ENCODE measurements at regions not wholly inside any gene's neighbourhood (a gene's known extent, or its start where the extent isn't known, plus 50 kb on each side); places are given as distances from the start of the nearest gene placed in this dataset.

DNA sequence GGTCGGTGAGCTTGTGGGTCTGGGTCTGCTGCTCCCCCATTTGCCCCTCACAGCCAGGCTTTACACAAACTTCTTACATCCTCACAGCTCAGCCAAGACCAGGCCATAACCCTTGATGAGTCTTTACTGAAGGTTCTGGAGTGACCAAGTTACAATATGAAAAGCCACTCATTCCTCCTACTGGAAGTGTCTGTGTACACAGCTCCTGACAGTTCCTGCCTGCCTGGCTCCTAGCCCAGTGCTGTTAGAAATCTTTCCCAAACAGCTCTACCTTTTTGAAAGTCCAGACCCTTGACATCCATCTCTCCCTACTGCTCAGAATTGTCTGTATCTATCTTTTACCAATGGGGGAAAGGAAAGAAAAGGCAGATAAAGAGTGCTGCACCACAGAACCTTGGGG is 106.9 kb downstream of the PAX1 start:
- peaks cover 0 to 14% (median 0%) of the 10 kb centered on the region in 3 donors for H3K27me3 ChIP-seq
- WGBS, 2 donors, result 78 to 82% methylated on average over 1 of the region's 1 CpG
- DNase-seq, result no peak
- intact Hi-C loops (cut with DNase I), result no loop called here
- H3K9me3 ChIP-seq, result no peaks in the 10 kb centered on the region
- H3K36me3 ChIP-seq, result no peaks in the 10 kb centered on the region
- H3K4me3 ChIP-seq, result no peak overlapping the region
- no peak overlapping the region for H3K27ac ChIP-seq
- peaks cover 0 to 11% (median 5%) of the 10 kb centered on the region in 4 donors for H3K4me1 ChIP-seq
- TF ChIP-seq POLR2A (IDR thresholded peaks at IDR 0.05) (no peak), POLR2AphosphoS5 (IDR thresholded peaks at IDR 0.05) (no peak), EP300 (IDR thresholded peaks at IDR 0.05) (no peak)
- TF ChIP-seq, protein P1, sequence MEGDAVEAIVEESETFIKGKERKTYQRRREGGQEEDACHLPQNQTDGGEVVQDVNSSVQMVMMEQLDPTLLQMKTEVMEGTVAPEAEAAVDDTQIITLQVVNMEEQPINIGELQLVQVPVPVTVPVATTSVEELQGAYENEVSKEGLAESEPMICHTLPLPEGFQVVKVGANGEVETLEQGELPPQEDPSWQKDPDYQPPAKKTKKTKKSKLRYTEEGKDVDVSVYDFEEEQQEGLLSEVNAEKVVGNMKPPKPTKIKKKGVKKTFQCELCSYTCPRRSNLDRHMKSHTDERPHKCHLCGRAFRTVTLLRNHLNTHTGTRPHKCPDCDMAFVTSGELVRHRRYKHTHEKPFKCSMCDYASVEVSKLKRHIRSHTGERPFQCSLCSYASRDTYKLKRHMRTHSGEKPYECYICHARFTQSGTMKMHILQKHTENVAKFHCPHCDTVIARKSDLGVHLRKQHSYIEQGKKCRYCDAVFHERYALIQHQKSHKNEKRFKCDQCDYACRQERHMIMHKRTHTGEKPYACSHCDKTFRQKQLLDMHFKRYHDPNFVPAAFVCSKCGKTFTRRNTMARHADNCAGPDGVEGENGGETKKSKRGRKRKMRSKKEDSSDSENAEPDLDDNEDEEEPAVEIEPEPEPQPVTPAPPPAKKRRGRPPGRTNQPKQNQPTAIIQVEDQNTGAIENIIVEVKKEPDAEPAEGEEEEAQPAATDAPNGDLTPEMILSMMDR (IDR thresholded peaks at IDR 0.05), result no peak

DNA sequence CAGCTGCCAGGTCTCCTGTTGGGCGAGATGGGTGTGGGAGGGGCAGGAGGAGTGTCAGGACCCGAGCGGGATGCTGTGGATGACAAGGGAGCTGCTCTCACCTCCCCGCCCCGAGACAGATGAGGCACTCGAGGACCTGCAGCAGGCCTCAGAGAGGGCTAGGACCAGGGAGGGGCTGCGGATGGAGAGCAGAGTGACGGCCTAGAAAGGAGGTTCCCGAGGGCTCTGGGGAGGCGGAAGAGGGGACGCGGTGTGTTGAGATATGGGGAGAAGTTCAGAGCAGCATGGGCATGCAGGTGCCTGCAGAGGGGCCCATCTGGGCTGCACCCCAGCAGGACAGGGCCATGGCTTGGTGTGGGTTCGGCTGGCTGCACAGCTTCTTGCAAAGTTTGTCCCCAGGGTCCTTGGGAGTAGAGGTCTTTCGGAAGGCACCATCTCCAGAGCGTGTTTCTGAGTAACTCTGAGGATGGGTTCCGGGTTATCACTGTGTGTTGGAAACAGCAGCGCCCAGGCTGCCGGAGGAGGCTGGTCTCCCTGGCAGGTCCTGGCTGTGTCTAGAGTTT is 104.6 kb downstream of the PAX1 start:
- Histone ChIP-seq H3K4me1 (peaks cover 0 to 14% (median 7%) of the 10 kb centered on the region in 4 donors), H3K36me3 (no peaks in the 10 kb centered on the region), H3K4me3 (no peak overlapping the region), H3K27me3 (peaks cover 0 to 14% (median 0%) of the 10 kb centered on the region in 3 donors), H3K9me3 (no peaks in the 10 kb centered on the region), H3K27ac (no peak overlapping the region)
- TF ChIP-seq POLR2A (IDR thresholded peaks at IDR 0.05), result no peak
- no peak for TF ChIP-seq EP300 (IDR thresholded peaks at IDR 0.05)
- TF ChIP-seq POLR2AphosphoS5 (IDR thresholded peaks at IDR 0.05), result no peak
- TF ChIP-seq, protein P1 (IDR thresholded peaks at IDR 0.05), result no peak
- DNase-seq, result no peak
- intact Hi-C loops (cut with DNase I), result loop anchor here (5.0 kb wide), 1 partner anchor 297 kb away; no protein-coding TSS in a partner anchor
- 89 to 93% methylated on average over 18 of the region's 18 CpGs for WGBS, 2 donors

DNA sequence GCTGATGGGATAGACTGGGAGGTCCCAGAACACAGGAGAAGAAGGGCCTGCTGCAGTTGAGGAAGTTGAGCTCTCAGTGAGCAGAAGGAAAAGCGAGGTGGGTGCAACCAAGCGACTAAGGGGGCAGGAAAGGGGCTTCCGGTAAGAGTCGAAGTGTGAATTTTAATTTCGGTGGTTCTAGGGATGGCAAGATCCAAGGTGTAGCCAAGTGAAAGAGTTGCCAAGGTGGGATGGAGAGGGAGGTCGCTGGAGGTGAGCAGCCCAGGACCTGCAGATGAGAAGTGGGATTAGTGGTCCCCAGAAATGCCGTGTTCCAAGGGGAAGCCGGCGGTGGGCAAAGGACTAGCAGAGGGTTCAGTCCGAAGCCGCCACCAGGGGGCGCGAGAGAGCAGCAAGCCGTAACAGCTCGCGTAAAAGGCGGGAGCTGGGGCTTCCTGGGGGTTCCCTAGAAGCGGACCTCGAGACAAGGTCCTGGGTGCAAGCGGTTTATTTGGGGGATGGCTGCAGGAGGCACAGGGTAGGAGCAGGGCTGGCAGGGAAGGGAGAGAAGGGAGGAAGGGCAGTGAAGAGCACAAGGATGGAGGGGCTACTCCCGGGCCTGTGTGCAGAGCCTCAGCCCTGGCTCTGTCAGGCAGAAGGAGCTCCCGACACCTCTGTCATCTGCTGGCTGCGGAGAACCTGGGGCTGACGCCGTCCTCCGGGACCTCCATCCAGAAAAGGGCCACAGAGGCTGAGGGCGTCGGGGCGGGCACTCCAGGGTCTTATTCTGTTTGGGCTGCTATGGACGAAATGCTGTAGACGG is 103.6 kb downstream of the PAX1 start:
- Histone ChIP-seq H3K4me1 (peaks cover 0 to 20% (median 8%) of the 10 kb centered on the region in 4 donors), H3K4me3 (no peak overlapping the region), H3K27ac (no peak overlapping the region), H3K36me3 (no peaks in the 10 kb centered on the region), H3K9me3 (no peaks in the 10 kb centered on the region), H3K27me3 (peaks cover 0 to 14% (median 0%) of the 10 kb centered on the region in 3 donors)
- TF ChIP-seq, protein P1 (IDR thresholded peaks at IDR 0.05), result peak; percentile 32 to 71 (median 54)
- TF ChIP-seq EP300 (IDR thresholded peaks at IDR 0.05), result no peak
- DNase-seq, result no peak
- WGBS, 2 donors, result 43 to 46% methylated on average over 31 of the region's 31 CpGs
- intact Hi-C loops (cut with DNase I), result loop anchor here (5.0 kb wide), 1 partner anchor 298 kb away; no protein-coding TSS in a partner anchor

DNA sequence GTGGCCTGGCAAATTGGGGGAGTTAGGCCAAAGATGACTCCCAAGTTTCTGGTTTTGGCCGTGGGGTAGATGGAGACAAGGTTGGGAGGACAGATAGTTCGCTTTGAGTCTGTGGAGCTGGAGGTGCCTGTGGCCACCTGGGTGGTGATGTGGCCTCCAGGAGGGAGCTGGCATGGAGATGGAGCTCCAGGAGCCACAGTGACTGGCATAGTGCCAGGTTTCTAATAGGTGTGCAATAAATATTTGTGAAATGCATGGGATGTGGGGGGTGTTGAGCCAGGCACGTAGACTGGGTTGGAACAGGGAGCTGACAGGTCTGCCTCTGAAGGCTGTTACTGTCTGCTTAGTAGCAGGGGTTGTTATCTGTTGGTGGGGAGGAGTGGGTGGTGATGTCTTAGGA is 102.7 kb downstream of the PAX1 start:
- no peak for TF ChIP-seq POLR2A (IDR thresholded peaks at IDR 0.05)
- TF ChIP-seq, protein P1 (IDR thresholded peaks at IDR 0.05), result no peak
- TF ChIP-seq EP300 (IDR thresholded peaks at IDR 0.05), result no peak
- TF ChIP-seq POLR2AphosphoS5 (IDR thresholded peaks at IDR 0.05), result no peak
- H3K36me3 ChIP-seq, result no peaks in the 10 kb centered on the region
- 67 to 82% methylated on average over 3 of the region's 3 CpGs for WGBS, 2 donors
- H3K4me1 ChIP-seq, result peaks cover 0 to 20% (median 8%) of the 10 kb centered on the region in 4 donors
- DNase-seq, result no peak
- no peak overlapping the region for H3K4me3 ChIP-seq
- peaks cover 0 to 14% (median 0%) of the 10 kb centered on the region in 3 donors for H3K27me3 ChIP-seq
- no peak overlapping the region for H3K27ac ChIP-seq
- H3K9me3 ChIP-seq, result no peaks in the 10 kb centered on the region
- intact Hi-C loops (cut with DNase I), result loop anchor here (5.0 kb wide), 1 partner anchor 299 kb away; no protein-coding TSS in a partner anchor

Measured in sigmoid colon (tissue), 6 donors.